Natural killer cell (primary cell): ENCODE measurements at regions not wholly inside any gene's neighbourhood (a gene's known extent, or its start where the extent isn't known, plus 50 kb on each side); places are given as distances from the start of the nearest gene placed in this dataset.

Experiments
- ATAC-seq, 3 donors: fragments of 150-1000 bp in 2 of 3; fragments of 200-7000 bp in 1 of 3; cut with Tn5 transposase; 1 replicate in 1 of 3; 2 replicates in 2 of 3; pipeline ENCODE4 v1.10.0; 2021; ENCODE audit warnings: mild to moderate bottlenecking in 2 of 3, moderate library complexity in 2 of 3
- DNase-seq, 2 donors: peaks; one replicate each; pipeline versions ENCODE4 v3.0.0 to v3.0.0-alpha.2; 2013 to 2021; ENCODE audit warnings: mixed read lengths in 1 of 2
- H3K27ac ChIP-seq: one replicate; pipeline ENCODE4 v1.5.1; 2013; ENCODE audit warnings: mild to moderate bottlenecking, low read length
- H3K27me3 ChIP-seq: one replicate; pipeline ENCODE4 v1.6.1; 2013; ENCODE audit warnings: low read length; ENCODE audit not compliant: control insufficient read depth, insufficient read depth
- H3K36me3 ChIP-seq: one replicate; pipeline ENCODE4 v1.6.1; 2013; ENCODE audit warnings: low read length; ENCODE audit not compliant: control insufficient read depth, insufficient read depth
- H3K4me1 ChIP-seq: one replicate; pipeline ENCODE4 v1.6.1; 2013; ENCODE audit warnings: low read length; ENCODE audit not compliant: control insufficient read depth, insufficient read depth
- H3K4me3 ChIP-seq: one replicate; pipeline ENCODE4 v1.5.1; 2013; ENCODE audit warnings: low read length
- H3K9me3 ChIP-seq: one replicate; pipeline ENCODE4 v1.6.1; 2013; ENCODE audit warnings: low read length; ENCODE audit not compliant: control insufficient read depth, insufficient read depth
- H3K27ac Mint-ChIP-seq, 2 donors: one replicate each; pipeline ENCODE4 v1.8.0; 2022; ENCODE audit warnings: mild to moderate bottlenecking in 2 of 2, mixed read lengths in 2 of 2, moderate library complexity in 1 of 2
- H3K27me3 Mint-ChIP-seq, 2 donors: one replicate each; pipeline ENCODE4 v1.8.0; 2022; ENCODE audit warnings: low read depth in 2 of 2, mixed read lengths in 2 of 2
- H3K36me3 Mint-ChIP-seq: one replicate; pipeline ENCODE4 v1.8.0; 2022; ENCODE audit warnings: mixed read lengths
- H3K4me1 Mint-ChIP-seq, 2 donors: one replicate each; pipeline ENCODE4 v1.8.0; 2022; ENCODE audit warnings: mixed read lengths in 2 of 2
- H3K4me3 Mint-ChIP-seq: one replicate; pipeline ENCODE4 v1.8.0; 2022; ENCODE audit warnings: mild to moderate bottlenecking, moderate library complexity, mixed read lengths
- H3K9me3 Mint-ChIP-seq, 2 donors: one replicate each; pipeline ENCODE4 v1.8.0; 2022; ENCODE audit warnings: mixed read lengths in 2 of 2
- WGBS: methylation state at CpG from one replicate; pipeline ENCODE4 v1.1.7; 2013; ENCODE audit warnings: missing lambda C conversion rate; ENCODE audit not compliant: insufficient coverage; 5-methylcytosine and 5-hydroxymethylcytosine counted together
- intact Hi-C: fragments of 100-400 bp; cut with micrococcal nuclease; formaldehyde crosslinking; loops from one replicate; pipeline ENCODE4 v1.14.2; 2022
- TF ChIP-seq, protein P1 (sequence below): fragments of 200-600 bp; IDR thresholded peaks from one replicate; pipeline ENCODE4 v1.8.0; 2022; ENCODE audit warnings: antibody characterized with exemption

DNA sequence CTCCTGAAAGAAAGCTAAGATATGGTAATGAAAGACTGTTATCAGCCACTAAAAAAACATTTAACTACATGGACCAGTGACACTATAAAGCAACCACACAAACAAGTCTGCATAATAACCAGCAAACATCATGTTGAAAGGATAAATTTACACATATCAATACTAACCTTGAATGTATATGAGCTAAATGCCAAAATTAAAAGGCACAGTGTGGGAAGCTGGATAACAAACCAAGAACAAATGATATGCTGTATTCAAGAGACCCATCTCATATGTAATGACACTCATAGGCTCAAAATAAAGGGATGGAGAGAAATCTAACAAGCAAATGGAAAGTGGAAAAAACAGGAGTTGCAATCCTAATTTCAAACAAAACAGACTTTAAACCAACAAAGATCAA lies 213.1 kb upstream of the CDH2 start:
- H3K4me1 ChIP-seq, result no peaks in the 10 kb centered on the region
- Mint-ChIP-seq H3K9me3 (peaks cover 16 to 28% of the 10 kb centered on the region in 2 donors), H3K27me3 (no peaks in the 10 kb centered on the region), H3K27ac (no peak overlapping the region), H3K4me1 (no peaks in the 10 kb centered on the region), H3K4me3 (no peak overlapping the region), H3K36me3 (peaks cover 24% of the 10 kb centered on the region)
- no peaks in the 10 kb centered on the region for H3K27me3 ChIP-seq
- no peaks in the 10 kb centered on the region for H3K36me3 ChIP-seq
- peaks cover 13% of the 10 kb centered on the region for H3K9me3 ChIP-seq
- TF ChIP-seq, protein P1, sequence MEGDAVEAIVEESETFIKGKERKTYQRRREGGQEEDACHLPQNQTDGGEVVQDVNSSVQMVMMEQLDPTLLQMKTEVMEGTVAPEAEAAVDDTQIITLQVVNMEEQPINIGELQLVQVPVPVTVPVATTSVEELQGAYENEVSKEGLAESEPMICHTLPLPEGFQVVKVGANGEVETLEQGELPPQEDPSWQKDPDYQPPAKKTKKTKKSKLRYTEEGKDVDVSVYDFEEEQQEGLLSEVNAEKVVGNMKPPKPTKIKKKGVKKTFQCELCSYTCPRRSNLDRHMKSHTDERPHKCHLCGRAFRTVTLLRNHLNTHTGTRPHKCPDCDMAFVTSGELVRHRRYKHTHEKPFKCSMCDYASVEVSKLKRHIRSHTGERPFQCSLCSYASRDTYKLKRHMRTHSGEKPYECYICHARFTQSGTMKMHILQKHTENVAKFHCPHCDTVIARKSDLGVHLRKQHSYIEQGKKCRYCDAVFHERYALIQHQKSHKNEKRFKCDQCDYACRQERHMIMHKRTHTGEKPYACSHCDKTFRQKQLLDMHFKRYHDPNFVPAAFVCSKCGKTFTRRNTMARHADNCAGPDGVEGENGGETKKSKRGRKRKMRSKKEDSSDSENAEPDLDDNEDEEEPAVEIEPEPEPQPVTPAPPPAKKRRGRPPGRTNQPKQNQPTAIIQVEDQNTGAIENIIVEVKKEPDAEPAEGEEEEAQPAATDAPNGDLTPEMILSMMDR, result no peak
- DNase-seq (no peak), ATAC-seq (no peak)
- H3K27ac ChIP-seq, result no peak overlapping the region
- intact Hi-C loops, result no loop called here
- no peak overlapping the region for H3K4me3 ChIP-seq

DNA sequence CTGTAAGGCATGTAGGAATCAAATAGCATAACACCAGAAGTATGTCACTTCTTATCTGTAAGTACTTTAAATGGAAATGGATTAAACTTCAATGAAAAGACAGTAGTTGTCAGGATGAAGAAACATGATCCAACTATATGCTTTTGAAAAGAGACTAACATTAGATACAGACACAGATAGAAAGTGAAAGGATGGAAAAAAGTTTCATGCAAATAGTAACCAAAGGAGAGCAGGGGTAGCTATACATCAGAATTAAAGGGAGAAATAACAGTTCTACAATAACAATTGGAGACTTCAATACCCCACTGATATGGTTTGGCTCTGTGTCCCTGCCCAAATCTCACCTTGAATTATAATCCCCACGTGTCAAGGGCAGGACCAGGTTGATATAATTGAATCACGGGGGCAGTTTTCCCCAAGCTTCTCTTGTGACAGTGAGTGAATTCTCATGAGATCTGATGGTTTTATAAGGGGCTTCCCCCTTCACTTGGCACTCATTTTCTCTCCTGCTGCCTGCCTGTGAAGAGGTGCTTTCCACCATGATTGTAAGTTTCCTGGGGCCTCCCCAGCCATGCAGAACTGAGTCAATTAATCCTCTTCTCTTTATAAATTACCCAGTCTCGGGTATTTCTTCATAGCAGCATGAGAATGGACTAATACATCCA lies 205.4 kb upstream of the CDH2 start:
- H3K27ac ChIP-seq, result no peak overlapping the region
- H3K27ac Mint-ChIP-seq, result no peak overlapping the region
- ATAC-seq (no peak), DNase-seq (no peak)
- TF ChIP-seq, protein P1, result no peak
- H3K4me3 ChIP-seq, result no peak overlapping the region
- no peaks in the 10 kb centered on the region for H3K4me1 ChIP-seq
- H3K36me3 Mint-ChIP-seq, result peaks cover 7% of the 10 kb centered on the region
- peaks cover 10 to 24% of the 10 kb centered on the region in 2 donors for H3K9me3 Mint-ChIP-seq
- no peaks in the 10 kb centered on the region for H3K27me3 Mint-ChIP-seq
- H3K36me3 ChIP-seq, result no peaks in the 10 kb centered on the region
- no peaks in the 10 kb centered on the region for H3K4me1 Mint-ChIP-seq
- WGBS, result 62% methylated on average over 3 of the region's 3 CpGs
- no peak overlapping the region for H3K4me3 Mint-ChIP-seq
- H3K27me3 ChIP-seq, result no peaks in the 10 kb centered on the region
- intact Hi-C loops, result no loop called here
- H3K9me3 ChIP-seq, result no peaks in the 10 kb centered on the region

DNA sequence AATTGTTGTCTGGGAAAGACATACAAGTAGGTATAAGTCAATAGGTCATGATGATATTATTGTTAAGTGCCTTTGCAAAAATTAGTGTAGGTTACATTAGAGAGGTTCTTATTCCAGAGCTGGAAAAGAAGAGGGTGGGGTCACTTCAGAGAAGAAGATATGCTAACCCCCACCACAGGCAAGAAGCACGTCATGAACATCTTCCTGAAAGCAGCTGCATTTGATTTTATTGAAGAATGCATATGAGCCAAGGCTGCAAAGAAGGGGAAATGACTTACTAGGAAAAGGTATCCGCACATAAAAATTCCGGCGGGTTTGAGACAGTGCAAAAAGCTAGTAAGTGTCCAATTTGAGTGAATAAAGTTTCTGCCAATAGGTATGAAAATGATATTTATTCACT lies 195.3 kb upstream of the CDH2 start:
- DNase-seq (no peak), ATAC-seq (no peak)
- no peaks in the 10 kb centered on the region for H3K36me3 Mint-ChIP-seq
- WGBS, result 90% methylated on average over 4 of the region's 4 CpGs
- no peaks in the 10 kb centered on the region for H3K27me3 Mint-ChIP-seq
- Histone ChIP-seq H3K36me3 (no peaks in the 10 kb centered on the region), H3K27ac (no peak overlapping the region), H3K4me3 (no peak overlapping the region), H3K27me3 (no peaks in the 10 kb centered on the region), H3K9me3 (no peaks in the 10 kb centered on the region), H3K4me1 (no peaks in the 10 kb centered on the region)
- H3K9me3 Mint-ChIP-seq, result peaks cover 2% of the 10 kb centered on the region in 2 donors
- H3K4me1 Mint-ChIP-seq, result no peaks in the 10 kb centered on the region
- TF ChIP-seq, protein P1, result no peak
- no peak overlapping the region for H3K27ac Mint-ChIP-seq
- intact Hi-C loops, result no loop called here
- no peak overlapping the region for H3K4me3 Mint-ChIP-seq

DNA sequence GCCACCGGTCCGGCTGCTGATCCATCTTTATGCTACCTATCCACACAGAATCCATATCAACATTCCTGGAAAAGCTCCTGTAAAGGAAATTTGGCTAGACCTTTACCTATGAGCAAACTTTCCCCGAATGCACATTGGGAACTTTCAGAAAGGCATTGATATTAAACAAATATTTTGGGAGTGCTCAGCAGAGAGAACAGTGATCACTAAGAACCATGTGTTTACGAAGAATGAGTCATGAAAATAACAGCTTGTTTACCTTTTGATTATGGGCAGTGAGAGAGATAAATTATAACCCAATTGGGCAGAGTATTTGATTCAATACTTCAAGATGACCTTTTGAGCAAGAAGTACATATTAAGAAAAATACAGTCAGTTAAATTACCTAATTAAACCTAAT lies 189.7 kb upstream of the CDH2 start:
- Histone ChIP-seq H3K27ac (no peak overlapping the region), H3K36me3 (no peaks in the 10 kb centered on the region), H3K4me3 (no peak overlapping the region), H3K27me3 (no peaks in the 10 kb centered on the region), H3K4me1 (no peaks in the 10 kb centered on the region), H3K9me3 (no peaks in the 10 kb centered on the region)
- Mint-ChIP-seq H3K9me3 (peaks cover 0 to 4% of the 10 kb centered on the region in 2 donors), H3K4me3 (no peak overlapping the region), H3K4me1 (no peaks in the 10 kb centered on the region), H3K27me3 (no peaks in the 10 kb centered on the region), H3K36me3 (no peaks in the 10 kb centered on the region), H3K27ac (no peak overlapping the region)
- WGBS, result 87% methylated on average over 4 of the region's 4 CpGs
- ATAC-seq, result no peak
- DNase-seq, result no peak
- TF ChIP-seq, protein P1, result no peak
- intact Hi-C loops, result no loop called here
